ENCODE measurements at regions not wholly inside any gene's neighbourhood (a gene's known extent, or its start where the extent isn't known, plus 50 kb on each side); places are given as distances from the start of the nearest gene placed in this dataset.

GRCh38 chr10:2989292-2989947 is 77.9 kb upstream of the PFKP start:
- intact Hi-C loops (cut with DNase I; ENCODE audit: low total_unique reads): no loop called here
- TF ChIP-seq POLR2A (IDR thresholded peaks at IDR 0.05) (no peak), POLR2AphosphoS5 (IDR thresholded peaks at IDR 0.05) (no peak), CTCF (IDR thresholded peaks at IDR 0.05) (no peak)
- Histone ChIP-seq H3K27me3 (peaks cover 0 to 9% of the 10 kb centered on the region in 2 donors), H3K36me3 (no peaks in the 10 kb centered on the region), H3K4me1 (no peaks in the 10 kb centered on the region), H3K9me3 (peaks cover 8 to 12% of the 10 kb centered on the region in 2 donors), H3K4me3 (no peak overlapping the region), H3K27ac (no peak overlapping the region)
- DNase-seq (ENCODE audit: low spot score in 2 of 2): no peak

GRCh38 chr10:2987185-2987768 is 80.1 kb upstream of the PFKP start:
- H3K27me3 ChIP-seq: peaks cover 0 to 9% of the 10 kb centered on the region in 2 donors
- no peak for DNase-seq (ENCODE audit: low spot score in 2 of 2)
- TF ChIP-seq POLR2AphosphoS5 (IDR thresholded peaks at IDR 0.05) (no peak), CTCF (IDR thresholded peaks at IDR 0.05) (no peak), POLR2A (IDR thresholded peaks at IDR 0.05) (no peak)
- H3K9me3 ChIP-seq: peaks cover 8 to 12% of the 10 kb centered on the region in 2 donors
- no peaks in the 10 kb centered on the region for H3K4me1 ChIP-seq
- H3K27ac ChIP-seq: no peak overlapping the region
- H3K4me3 ChIP-seq: no peak overlapping the region
- intact Hi-C loops (cut with DNase I; ENCODE audit: low total_unique reads): no loop called here
- H3K36me3 ChIP-seq: no peaks in the 10 kb centered on the region

GRCh38 chr10:2986391-2986801 is 81.0 kb upstream of the PFKP start:
- TF ChIP-seq CTCF (IDR thresholded peaks at IDR 0.05) (no peak), POLR2AphosphoS5 (IDR thresholded peaks at IDR 0.05) (no peak), POLR2A (IDR thresholded peaks at IDR 0.05) (no peak)

GRCh38 chr10:2985729-2986232 is 81.6 kb upstream of the PFKP start:
- intact Hi-C loops (cut with DNase I; ENCODE audit: low total_unique reads): no loop called here
- peaks cover 8 to 12% of the 10 kb centered on the region in 2 donors for H3K9me3 ChIP-seq
- no peak overlapping the region for H3K27ac ChIP-seq
- no peaks in the 10 kb centered on the region for H3K36me3 ChIP-seq
- TF ChIP-seq CTCF (IDR thresholded peaks at IDR 0.05) (no peak), POLR2AphosphoS5 (IDR thresholded peaks at IDR 0.05) (no peak), POLR2A (IDR thresholded peaks at IDR 0.05) (no peak)
- no peak for DNase-seq (ENCODE audit: low spot score in 2 of 2)
- no peaks in the 10 kb centered on the region for H3K4me1 ChIP-seq
- H3K27me3 ChIP-seq: peaks cover 0 to 9% of the 10 kb centered on the region in 2 donors
- peak overlapping the region in 2 of 3 donors; percentile 24 to 45 for H3K4me3 ChIP-seq

More at GRCh38 chr10:2986391-2986801, 81.0 kb upstream of the PFKP start:
- Histone ChIP-seq H3K27me3 (peaks cover 0 to 9% of the 10 kb centered on the region in 2 donors), H3K27ac (no peak overlapping the region), H3K4me3 (peak overlapping the region in 2 of 3 donors; percentile 24 to 45), H3K4me1 (no peaks in the 10 kb centered on the region), H3K36me3 (no peaks in the 10 kb centered on the region), H3K9me3 (peaks cover 8 to 12% of the 10 kb centered on the region in 2 donors)
- intact Hi-C loops (cut with DNase I; ENCODE audit: low total_unique reads): no loop called here
- no peak for DNase-seq (ENCODE audit: low spot score in 2 of 2)

GRCh38 chr10:2984682-2985081 is 82.7 kb upstream of the PFKP start:
- peaks cover 8 to 12% of the 10 kb centered on the region in 2 donors for H3K9me3 ChIP-seq
- H3K27ac ChIP-seq: no peak overlapping the region
- no peak for DNase-seq (ENCODE audit: low spot score in 2 of 2)
- intact Hi-C loops (cut with DNase I; ENCODE audit: low total_unique reads): no loop called here
- H3K4me1 ChIP-seq: no peaks in the 10 kb centered on the region
- H3K4me3 ChIP-seq: no peak overlapping the region
- no peaks in the 10 kb centered on the region for H3K36me3 ChIP-seq
- H3K27me3 ChIP-seq: peaks cover 0 to 9% of the 10 kb centered on the region in 2 donors
- TF ChIP-seq POLR2A (IDR thresholded peaks at IDR 0.05) (no peak), POLR2AphosphoS5 (IDR thresholded peaks at IDR 0.05) (no peak), CTCF (IDR thresholded peaks at IDR 0.05) (no peak)
